ENCODE measurements at regions not wholly inside any gene's neighbourhood (a gene's known extent, or its start where the extent isn't known, plus 50 kb on each side); places are given as distances from the start of the nearest gene placed in this dataset.
"Not testable (repeated sequence)": the region's sequence is repeated elsewhere in the genome, so short reads cannot be mapped to it uniquely, and the experiment has no call there.

DNA sequence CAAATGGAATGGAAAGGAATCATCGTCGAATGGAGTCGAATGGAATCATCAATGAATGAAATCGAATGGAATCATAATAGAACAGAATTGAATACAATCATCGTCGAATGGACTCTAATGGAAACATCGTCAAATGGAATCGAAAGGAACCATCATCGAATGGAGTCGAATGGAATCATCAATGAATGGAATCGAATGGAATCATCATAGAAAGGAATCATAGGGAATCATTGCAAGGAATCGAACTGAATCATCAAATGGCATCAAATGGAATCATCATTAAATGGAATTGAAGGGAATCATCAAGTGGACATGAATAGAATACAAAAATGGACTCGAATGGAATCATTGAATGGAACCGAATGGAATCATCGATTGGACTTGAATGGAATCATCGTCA, 237.6 kb downstream of the SHCBP1 start:
- dilution Hi-C loops (cut with MboI; ENCODE audit: extremely low pct_ligation_motif_present, low sequenced_read_pairs); BruUV-seq (replicated peaks); H3K9ac ChIP-seq (replicated peaks; ENCODE audit: extremely low read depth, insufficient read depth, low read length); H3K9me1 ChIP-seq (replicated peaks; ENCODE audit: control insufficient read depth, extremely low read depth, insufficient read depth, low read length); POLR2A ChIA-PET; FAIRE-seq; H3K79me2 ChIP-seq (ENCODE audit: control insufficient read depth, insufficient read depth, low read length); H2AFZ ChIP-seq (ENCODE audit: low read depth, low read length); CTCF ChIA-PET; H3K9me3 ChIP-seq (replicated peaks; ENCODE audit: control insufficient read depth, insufficient read depth, low read length); H3K4me3 ChIP-seq (replicated peaks in 1 of 3; ENCODE audit: insufficient read depth in 1 of 3, low read depth in 1 of 3, low read length in 3 of 3); intact Hi-C loops (cut with micrococcal nuclease); H4K20me1 ChIP-seq (replicated peaks; ENCODE audit: control insufficient read depth, extremely low read depth, insufficient read depth, low read length); H3K36me3 ChIP-seq (ENCODE audit: control insufficient read depth in 2 of 2, extremely low read depth in 1 of 2, insufficient read depth in 2 of 2, low read length in 2 of 2); H3K4me2 ChIP-seq (ENCODE audit: insufficient read depth, low read length); H3K27ac ChIP-seq (ENCODE audit: insufficient read depth, low read depth, low read length); H3K4me1 ChIP-seq (ENCODE audit: control insufficient read depth, extremely low read depth, insufficient read depth, low read length); H3K27me3 ChIP-seq (ENCODE audit: control insufficient read depth in 2 of 2, insufficient read depth in 2 of 2, low read length in 2 of 2): not testable (repeated sequence)
- peak; percentile 57 for DNase-seq (ENCODE audit: low read depth, low spot score)

DNA sequence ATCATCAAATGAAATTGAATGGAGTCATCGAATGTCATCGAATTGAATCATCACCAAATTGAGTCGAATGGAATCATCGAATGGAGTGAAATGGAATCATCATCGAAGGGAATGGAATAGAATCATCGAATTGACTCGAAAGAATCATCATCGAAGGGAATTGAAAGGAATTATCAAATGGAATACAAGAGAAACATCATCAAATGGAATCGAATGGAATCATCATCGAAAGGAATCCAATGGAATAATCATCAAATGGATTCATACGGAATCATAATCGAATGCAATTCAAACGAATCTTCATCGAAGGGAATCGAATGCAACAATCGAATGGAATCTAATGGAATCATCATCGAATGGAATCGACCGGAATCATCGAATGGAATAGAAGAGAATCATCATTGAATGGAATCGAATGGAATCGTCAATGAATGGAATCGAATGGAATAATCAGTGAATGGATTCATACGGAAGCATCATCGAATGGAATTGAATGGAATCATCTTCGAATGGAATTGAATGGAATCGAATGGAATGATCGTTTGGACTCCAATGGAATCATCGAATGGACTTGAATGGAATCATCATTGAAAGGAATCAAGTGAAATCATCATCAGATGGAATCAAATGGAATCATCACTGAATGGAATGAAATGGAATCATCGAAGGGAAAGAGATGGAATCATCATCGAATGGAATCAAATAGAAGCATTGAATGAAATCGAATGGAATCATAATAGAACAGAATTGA, 238.2 kb downstream of the SHCBP1 start:
- H3K4me1 ChIP-seq (ENCODE audit: control insufficient read depth, extremely low read depth, insufficient read depth, low read length); H3K36me3 ChIP-seq (ENCODE audit: control insufficient read depth in 2 of 2, extremely low read depth in 1 of 2, insufficient read depth in 2 of 2, low read length in 2 of 2); H4K20me1 ChIP-seq (replicated peaks; ENCODE audit: control insufficient read depth, extremely low read depth, insufficient read depth, low read length); intact Hi-C loops (cut with micrococcal nuclease); H3K79me2 ChIP-seq (ENCODE audit: control insufficient read depth, insufficient read depth, low read length); H3K9ac ChIP-seq (replicated peaks; ENCODE audit: extremely low read depth, insufficient read depth, low read length); CTCF ChIA-PET; H3K27ac ChIP-seq (ENCODE audit: insufficient read depth, low read depth, low read length); H2AFZ ChIP-seq (ENCODE audit: low read depth, low read length); FAIRE-seq; H3K4me2 ChIP-seq (ENCODE audit: insufficient read depth, low read length); BruUV-seq (replicated peaks); H3K9me3 ChIP-seq (replicated peaks; ENCODE audit: control insufficient read depth, insufficient read depth, low read length); dilution Hi-C loops (cut with MboI; ENCODE audit: extremely low pct_ligation_motif_present, low sequenced_read_pairs); H3K4me3 ChIP-seq (replicated peaks in 1 of 3; ENCODE audit: insufficient read depth in 1 of 3, low read depth in 1 of 3, low read length in 3 of 3); H3K9me1 ChIP-seq (replicated peaks; ENCODE audit: control insufficient read depth, extremely low read depth, insufficient read depth, low read length); H3K27me3 ChIP-seq (ENCODE audit: control insufficient read depth in 2 of 2, insufficient read depth in 2 of 2, low read length in 2 of 2); POLR2A ChIA-PET: not testable (repeated sequence)
- peak; percentile 83 for DNase-seq (ENCODE audit: low read depth, low spot score)

DNA sequence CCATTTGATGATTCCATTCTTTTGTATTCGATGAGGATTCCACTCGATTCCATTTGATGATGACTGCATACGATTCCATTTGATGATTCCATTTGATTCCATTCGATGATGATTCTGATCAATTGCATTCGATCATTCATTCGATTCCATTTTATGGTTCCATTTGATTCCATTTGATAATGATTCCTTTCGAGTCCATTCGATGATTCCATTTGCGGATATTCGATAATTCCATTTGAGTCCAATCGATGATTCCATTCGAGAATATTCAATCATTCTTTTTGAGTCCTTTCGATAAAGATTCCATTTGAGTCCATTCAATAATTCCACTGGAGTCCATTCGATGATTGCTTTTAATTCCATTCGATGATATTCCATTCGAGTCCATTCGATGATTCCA, 239.1 kb downstream of the SHCBP1 start:
- FAIRE-seq; H3K79me2 ChIP-seq (ENCODE audit: control insufficient read depth, insufficient read depth, low read length); H3K4me3 ChIP-seq (replicated peaks in 1 of 3; ENCODE audit: insufficient read depth in 1 of 3, low read depth in 1 of 3, low read length in 3 of 3); H3K9me3 ChIP-seq (replicated peaks; ENCODE audit: control insufficient read depth, insufficient read depth, low read length); H3K27ac ChIP-seq (ENCODE audit: insufficient read depth, low read depth, low read length); DNase-seq (ENCODE audit: low read depth, low spot score); H2AFZ ChIP-seq (ENCODE audit: low read depth, low read length); H3K36me3 ChIP-seq (ENCODE audit: control insufficient read depth in 2 of 2, extremely low read depth in 1 of 2, insufficient read depth in 2 of 2, low read length in 2 of 2); dilution Hi-C loops (cut with MboI; ENCODE audit: extremely low pct_ligation_motif_present, low sequenced_read_pairs); intact Hi-C loops (cut with micrococcal nuclease); H3K9ac ChIP-seq (replicated peaks; ENCODE audit: extremely low read depth, insufficient read depth, low read length); BruUV-seq (replicated peaks); CTCF ChIA-PET; POLR2A ChIA-PET; H3K4me1 ChIP-seq (ENCODE audit: control insufficient read depth, extremely low read depth, insufficient read depth, low read length); H3K27me3 ChIP-seq (ENCODE audit: control insufficient read depth in 2 of 2, insufficient read depth in 2 of 2, low read length in 2 of 2); H4K20me1 ChIP-seq (replicated peaks; ENCODE audit: control insufficient read depth, extremely low read depth, insufficient read depth, low read length); H3K9me1 ChIP-seq (replicated peaks; ENCODE audit: control insufficient read depth, extremely low read depth, insufficient read depth, low read length); H3K4me2 ChIP-seq (ENCODE audit: insufficient read depth, low read length): not testable (repeated sequence)

DNA sequence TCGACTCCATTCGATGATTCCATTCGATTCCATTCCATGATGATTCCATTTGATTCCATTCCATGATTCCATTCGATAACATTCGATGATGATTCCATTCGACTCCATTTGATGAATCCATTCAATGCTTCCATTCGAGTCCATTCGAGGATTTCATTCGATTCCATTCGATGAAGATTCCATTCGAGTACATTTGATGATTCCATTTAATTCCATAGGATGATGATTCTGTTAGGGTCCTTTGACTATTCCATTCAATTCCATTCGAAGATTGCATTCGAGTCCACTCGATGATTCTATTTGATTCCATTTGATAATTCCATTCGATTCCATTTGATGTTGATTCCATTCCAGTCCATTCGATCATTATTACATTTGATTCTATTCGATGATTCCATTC, 239.8 kb downstream of the SHCBP1 start:
- BruUV-seq (replicated peaks); POLR2A ChIA-PET; H3K79me2 ChIP-seq (ENCODE audit: control insufficient read depth, insufficient read depth, low read length); CTCF ChIA-PET; H3K4me1 ChIP-seq (ENCODE audit: control insufficient read depth, extremely low read depth, insufficient read depth, low read length); H3K4me3 ChIP-seq (replicated peaks in 1 of 3; ENCODE audit: insufficient read depth in 1 of 3, low read depth in 1 of 3, low read length in 3 of 3); FAIRE-seq; H3K27me3 ChIP-seq (ENCODE audit: control insufficient read depth in 2 of 2, insufficient read depth in 2 of 2, low read length in 2 of 2); H3K36me3 ChIP-seq (ENCODE audit: control insufficient read depth in 2 of 2, extremely low read depth in 1 of 2, insufficient read depth in 2 of 2, low read length in 2 of 2); H4K20me1 ChIP-seq (replicated peaks; ENCODE audit: control insufficient read depth, extremely low read depth, insufficient read depth, low read length); dilution Hi-C loops (cut with MboI; ENCODE audit: extremely low pct_ligation_motif_present, low sequenced_read_pairs); H2AFZ ChIP-seq (ENCODE audit: low read depth, low read length); H3K9me3 ChIP-seq (replicated peaks; ENCODE audit: control insufficient read depth, insufficient read depth, low read length); H3K9me1 ChIP-seq (replicated peaks; ENCODE audit: control insufficient read depth, extremely low read depth, insufficient read depth, low read length); intact Hi-C loops (cut with micrococcal nuclease); H3K4me2 ChIP-seq (ENCODE audit: insufficient read depth, low read length); H3K9ac ChIP-seq (replicated peaks; ENCODE audit: extremely low read depth, insufficient read depth, low read length); H3K27ac ChIP-seq (ENCODE audit: insufficient read depth, low read depth, low read length): not testable (repeated sequence)
- peak; percentile 42 for DNase-seq (ENCODE audit: low read depth, low spot score)
